ENCODE measurements at regions not wholly inside any gene's neighbourhood (a gene's known extent, or its start where the extent isn't known, plus 50 kb on each side); places are given as distances from the start of the nearest gene placed in this dataset.
"Not testable (repeated sequence)": the region's sequence is repeated elsewhere in the genome, so short reads cannot be mapped to it uniquely, and the experiment has no call there.

- no peak for DNase-seq
These were observed 266.1 kb downstream of the CGGBP1 start, which contains the start of gene HTR1F for GRCh38 chr3:87792534-87793336. Gene HTR1F, plus strand, starts transcription at chr3:87792706.

GRCh38 chr3:87792198-87792533 is 266.6 kb downstream of the CGGBP1 start:
- no peak for DNase-seq

GRCh38 chr3:87791248-87792027 is 267.4 kb downstream of the CGGBP1 start:
- no peak for DNase-seq

DNA sequence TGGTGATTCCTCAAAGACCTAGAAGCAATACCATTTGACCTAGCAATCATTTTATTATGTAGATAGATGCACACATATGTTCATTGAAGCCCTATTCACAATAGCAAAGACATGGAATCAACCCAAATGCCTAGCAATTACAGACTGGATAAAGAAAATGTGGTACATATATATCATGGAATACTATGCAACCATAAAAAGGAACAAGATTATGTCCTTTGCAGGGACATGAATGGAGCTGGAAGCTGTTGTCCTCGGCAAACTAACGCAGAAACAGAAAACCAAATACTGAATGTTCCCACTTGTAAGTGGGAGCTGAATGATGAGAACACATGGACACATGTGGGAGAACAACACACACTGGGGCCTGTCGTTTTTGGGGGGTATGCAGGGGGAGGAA is 269.8 kb downstream of the CGGBP1 start:
- not testable (repeated sequence) for DNase-seq

DNA sequence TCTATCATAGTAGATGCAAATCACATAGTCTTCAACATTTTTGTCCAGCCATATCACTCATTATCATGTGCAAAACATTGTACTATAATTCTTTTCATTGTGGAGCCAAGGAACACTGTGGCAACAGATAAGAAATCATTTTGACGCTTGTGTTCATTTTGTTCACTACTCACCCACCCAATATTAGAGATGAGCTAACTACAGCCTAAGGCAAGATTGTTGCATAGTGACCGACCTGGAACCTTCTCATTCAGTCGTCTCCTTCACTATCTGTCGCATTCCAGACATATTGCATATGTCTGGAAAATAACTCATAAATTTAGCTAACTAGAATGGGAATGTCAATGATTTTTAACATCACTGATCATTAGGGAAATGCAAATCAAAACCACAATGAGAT is 270.3 kb downstream of the CGGBP1 start:
- no peak for DNase-seq

DNA sequence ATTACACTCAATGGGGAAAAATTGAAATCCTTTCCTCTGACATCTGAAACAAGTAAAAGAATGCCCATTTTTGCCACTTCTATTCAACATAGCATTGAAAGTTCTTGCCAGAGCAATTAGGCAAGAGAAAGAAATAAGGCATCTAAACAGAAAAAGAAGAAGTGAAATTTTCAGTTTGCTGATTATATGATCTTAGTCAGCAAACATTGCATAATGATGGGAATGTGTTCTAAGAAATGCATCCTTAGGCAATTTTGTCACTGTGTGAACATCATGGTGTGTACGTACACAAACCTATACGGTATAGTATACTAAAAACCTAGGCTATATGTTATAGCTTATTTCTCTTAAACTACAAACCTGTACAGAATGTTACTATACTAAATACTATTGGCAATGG is 278.0 kb downstream of the CGGBP1 start:
- DNase-seq = no peak

DNA sequence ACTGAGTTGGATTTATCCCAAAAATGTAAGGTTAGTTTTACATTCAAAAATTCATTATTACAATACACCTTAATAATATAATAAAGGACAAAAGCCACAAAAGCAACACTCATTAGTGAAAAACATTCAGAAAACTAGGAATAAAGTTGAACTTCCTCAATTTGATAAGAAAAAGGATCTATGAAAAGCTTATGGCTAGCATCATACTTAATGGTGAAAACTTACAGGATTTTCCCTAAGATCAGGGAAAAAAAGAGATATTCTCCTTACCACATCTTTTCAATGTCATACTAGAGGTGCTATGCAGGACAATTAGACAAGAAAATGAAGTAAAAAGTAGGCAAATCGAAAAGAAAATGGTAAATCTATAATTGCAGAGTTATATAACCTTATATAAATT is 279.9 kb downstream of the CGGBP1 start:
- no peak for DNase-seq

- DNase-seq = no peak
These were observed 287.2 kb downstream of the CGGBP1 start for GRCh38 chr3:87771337-87772192.

DNA sequence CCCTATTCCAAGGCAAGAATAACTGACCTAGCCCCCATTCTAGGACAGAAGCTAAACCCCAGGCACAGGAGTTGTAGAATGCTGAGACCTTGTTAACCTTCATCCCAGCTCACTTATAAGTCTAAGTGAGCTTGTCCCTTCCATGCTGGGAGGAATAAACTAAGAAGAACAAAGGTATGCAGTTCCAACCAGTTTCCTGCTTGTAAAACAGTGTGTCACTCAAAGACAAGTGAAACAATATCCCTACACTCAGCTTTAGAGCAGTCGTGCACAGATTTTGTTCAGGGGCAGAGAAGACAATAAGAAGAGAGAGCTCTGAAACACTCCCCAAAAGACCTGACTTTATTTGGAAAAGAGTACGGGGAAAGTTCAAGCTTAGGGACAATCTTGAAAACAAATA is 292.1 kb downstream of the CGGBP1 start:
- no peak for DNase-seq

GRCh38 chr3:87765256-87765655 is 293.5 kb downstream of the CGGBP1 start:
- DNase-seq = no peak

GRCh38 chr3:87761795-87762194 is 297.0 kb downstream of the CGGBP1 start:
- DNase-seq = no peak

DNA sequence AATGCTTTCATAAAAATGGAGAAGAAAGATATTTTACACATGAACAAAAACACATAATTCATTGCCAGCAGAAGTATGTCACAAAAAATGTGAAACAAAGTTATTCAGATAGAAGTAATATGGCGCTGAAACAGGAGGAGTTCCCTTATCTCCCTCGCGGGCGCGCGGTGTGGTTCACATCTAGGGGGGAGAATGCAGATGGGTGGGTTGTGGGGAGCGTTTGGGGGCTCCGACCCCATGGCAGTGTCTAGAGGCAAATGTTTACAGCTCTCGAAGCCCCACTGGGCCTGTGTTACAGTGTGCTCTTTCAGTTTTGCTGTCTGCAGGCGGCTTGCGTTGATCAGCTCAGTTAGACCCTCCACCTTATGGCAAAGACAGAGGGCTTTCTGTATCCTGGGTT is 297.5 kb downstream of the CGGBP1 start:
- DNase-seq = no peak

DNA sequence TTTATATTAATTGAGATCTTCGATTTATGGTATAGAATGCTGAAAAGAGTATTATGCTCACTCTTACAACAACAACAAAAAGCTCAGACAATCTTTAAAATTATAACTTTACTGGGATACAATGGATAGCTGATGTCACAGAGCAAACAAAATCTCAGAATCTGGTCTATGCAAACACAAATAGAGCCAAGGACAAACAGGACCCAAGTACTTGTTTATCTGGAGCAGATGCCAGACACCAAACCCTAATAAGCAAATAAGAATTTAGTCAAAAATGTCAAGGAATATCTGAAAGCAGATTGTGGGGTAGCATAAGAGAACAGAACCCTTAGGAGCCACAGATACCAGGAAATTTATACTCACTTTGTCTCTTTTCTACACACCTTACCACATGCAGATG is 302.2 kb downstream of the CGGBP1 start:
- no peak for DNase-seq

GRCh38 chr3:87755852-87756251 is 303.0 kb downstream of the CGGBP1 start:
- no peak for DNase-seq

DNA sequence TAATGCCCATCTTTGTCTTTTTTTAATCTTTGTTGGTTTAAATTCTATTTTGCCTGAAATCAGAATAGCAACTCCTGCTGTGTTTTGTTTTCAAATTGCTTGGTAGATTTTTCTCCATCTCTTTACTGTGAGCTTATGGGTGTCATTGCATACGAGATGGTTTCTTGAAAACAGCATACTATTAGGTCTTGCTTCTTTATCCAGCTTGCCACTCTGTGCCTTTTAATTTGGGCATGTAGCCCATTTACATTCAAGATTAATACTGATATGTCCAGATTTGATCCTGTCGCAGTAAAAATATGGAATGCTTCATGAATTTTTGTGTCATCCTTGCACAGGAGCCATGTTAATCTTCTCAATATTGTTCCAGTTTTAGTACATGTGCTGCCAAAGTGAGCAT is 316.6 kb downstream of the CGGBP1 start:
- DNase-seq = no peak

GRCh38 chr3:87740894-87741293 is 317.9 kb downstream of the CGGBP1 start:
- not testable (repeated sequence) for DNase-seq

- not testable (repeated sequence) for DNase-seq
These were observed 321.0 kb downstream of the CGGBP1 start for GRCh38 chr3:87737817-87738216.

- DNase-seq = no peak
These were observed 325.0 kb downstream of the CGGBP1 start for GRCh38 chr3:87733671-87734367.

- DNase-seq = no peak
These were observed 326.5 kb downstream of the CGGBP1 start for GRCh38 chr3:87732294-87732693.

- DNase-seq = no peak
These were observed 331.0 kb downstream of the CGGBP1 start for GRCh38 chr3:87727783-87728182.

GRCh38 chr3:87719060-87719459 is 339.7 kb downstream of the CGGBP1 start:
- no peak for DNase-seq

- DNase-seq = no peak
These were observed 348.3 kb downstream of the CGGBP1 start for GRCh38 chr3:87710511-87710910.

DNA sequence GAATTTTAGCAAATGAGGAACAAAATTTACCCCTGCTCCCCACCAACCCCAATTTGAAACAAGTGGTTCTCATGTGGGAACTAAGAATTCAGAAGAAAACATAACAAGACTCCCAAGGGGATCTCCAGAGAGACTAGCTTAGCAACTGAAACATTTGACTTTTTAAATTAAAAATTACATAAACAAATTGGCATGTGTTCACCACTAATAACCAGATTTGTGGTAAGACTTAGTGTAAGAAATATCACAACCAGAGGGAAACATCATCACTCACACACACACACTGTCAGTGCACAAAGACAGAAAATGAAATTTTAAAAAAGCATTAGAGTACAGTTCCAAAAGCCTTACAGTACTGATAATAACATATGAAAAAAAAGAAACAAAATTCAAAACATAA is 348.8 kb downstream of the CGGBP1 start:
- no peak for DNase-seq
